Body of pancreas (tissue), 4 donors: ENCODE measurements at regions not wholly inside any gene's neighbourhood (a gene's known extent, or its start where the extent isn't known, plus 50 kb on each side); places are given as distances from the start of the nearest gene placed in this dataset.
A peak's percentile ranks its signal among the peaks of the same experiment; 100 is the strongest.

Experiments used
- ATAC-seq: fragments of 150-250 bp; one replicate; pipeline ENCODE4 v1.9.1; 2016
- DNase-seq, 4 donors: peaks; one replicate each; pipeline ENCODE4 v3.0.0-alpha.2; 2019
- H3K27ac ChIP-seq, 4 donors: fragments of 200-600 bp; sonication (generic); 1 replicate in 3 of 4; 2 replicates in 1 of 4; pipeline versions ENCODE4 v1.5.1 to v1.6.1; 2016 to 2019; ENCODE audit warnings: mild to moderate bottlenecking in 1 of 4, mixed read lengths in 1 of 4, moderate library complexity in 1 of 4
- H3K27me3 ChIP-seq, 2 donors: fragments of 200-600 bp; sonication (generic); one replicate each; pipeline ENCODE4 v1.6.0; 2016; ENCODE audit warnings: mild to moderate bottlenecking in 1 of 2
- H3K36me3 ChIP-seq, 2 donors: fragments of 200-600 bp; sonication (generic); replicated peaks in 1 of 2; 2 replicates each; pipeline ENCODE4 v1.5.1; 2016; ENCODE audit warnings: low read depth in 2 of 2; ENCODE audit not compliant: insufficient read depth in 1 of 2
- H3K4me1 ChIP-seq: fragments of 200-600 bp; sonication (generic); one replicate; pipeline ENCODE4 v1.6.0; 2016
- H3K4me3 ChIP-seq, 2 donors: fragments of 200-600 bp; sonication (generic); 1 replicate in 1 of 2; 2 replicates in 1 of 2; pipeline ENCODE4 v1.5.1; 2016 to 2019
- H3K9me3 ChIP-seq, 3 donors: fragments of 200-600 bp; sonication (generic); 1 replicate in 2 of 3; 2 replicates in 1 of 3; pipeline ENCODE4 v1.5.1; 2016
- CTCF ChIP-seq, 7 experiments: fragments of 450-650 bp in 4 of 7; fragments of 200-600 bp in 3 of 7; sonication (generic) in 3 of 7; IDR thresholded peaks; one replicate each; pipeline ENCODE4 v1.5.1; 2016 to 2019; ENCODE audit warnings: antibody characterized with exemption in 7 of 7
- POLR2A ChIP-seq, 3 donors: fragments of 450-650 bp; IDR thresholded peaks; one replicate each; pipeline ENCODE4 v1.6.1; 2016; ENCODE audit warnings: antibody characterized with exemption in 3 of 3, mild to moderate bottlenecking in 2 of 3
- WGBS, 2 donors: methylation state at CpG; one replicate each; pipeline ENCODE4 v1.1.5; 2017; 5-methylcytosine and 5-hydroxymethylcytosine counted together
- intact Hi-C: fragments of 100-400 bp; cut with DNase I; formaldehyde crosslinking; loops from one replicate; pipeline ENCODE4 v1.15.1; 2023

- H3K27me3 ChIP-seq = no peaks in the 10 kb centered on the region
- no peak overlapping the region for H3K27ac ChIP-seq
- 45 to 64% methylated on average over 1 of the region's 1 CpG for WGBS, 2 donors
- TF ChIP-seq POLR2A (IDR thresholded peaks at IDR 0.05) (no peak), CTCF (IDR thresholded peaks at IDR 0.05) (no peak)
- H3K4me1 ChIP-seq = no peaks in the 10 kb centered on the region
- intact Hi-C loops = no loop called here
- H3K9me3 ChIP-seq = no peaks in the 10 kb centered on the region
- H3K4me3 ChIP-seq = no peak overlapping the region
- no peak for DNase-seq
- no peak for ATAC-seq
- no peaks in the 10 kb centered on the region for H3K36me3 ChIP-seq
Measured at GRCh38 chr2:179349670-179350303, 85.2 kb upstream of the SESTD1 start.

DNA sequence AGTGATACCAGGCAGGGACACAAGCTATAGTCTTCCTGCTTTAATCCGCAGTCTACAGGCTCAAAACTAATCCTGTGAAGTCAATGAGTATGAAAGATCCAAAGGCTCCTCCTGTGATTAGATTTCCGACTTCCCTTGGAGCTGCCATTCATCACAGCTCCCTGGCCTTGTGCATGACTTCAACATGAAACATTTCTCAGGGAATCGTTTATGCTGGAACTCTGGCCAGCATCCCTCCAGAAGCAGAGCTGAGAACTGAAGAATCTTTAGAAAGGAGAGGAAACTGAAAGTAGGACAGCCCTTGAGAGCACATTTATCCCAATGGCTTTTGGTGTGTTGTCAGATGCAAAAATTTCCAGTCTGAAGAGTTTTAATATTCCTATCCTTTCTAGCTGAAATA lies 84.3 kb upstream of the SESTD1 start:
- 57 to 72% methylated on average over 3 of the region's 3 CpGs for WGBS, 2 donors
- Histone ChIP-seq H3K36me3 (no peaks in the 10 kb centered on the region), H3K27ac (no peak overlapping the region), H3K4me3 (no peak overlapping the region), H3K4me1 (no peaks in the 10 kb centered on the region), H3K9me3 (no peaks in the 10 kb centered on the region), H3K27me3 (no peaks in the 10 kb centered on the region)
- intact Hi-C loops = no loop called here
- TF ChIP-seq CTCF (IDR thresholded peaks at IDR 0.05) (no peak), POLR2A (IDR thresholded peaks at IDR 0.05) (no peak)
- no peak for DNase-seq
- ATAC-seq = no peak

DNA sequence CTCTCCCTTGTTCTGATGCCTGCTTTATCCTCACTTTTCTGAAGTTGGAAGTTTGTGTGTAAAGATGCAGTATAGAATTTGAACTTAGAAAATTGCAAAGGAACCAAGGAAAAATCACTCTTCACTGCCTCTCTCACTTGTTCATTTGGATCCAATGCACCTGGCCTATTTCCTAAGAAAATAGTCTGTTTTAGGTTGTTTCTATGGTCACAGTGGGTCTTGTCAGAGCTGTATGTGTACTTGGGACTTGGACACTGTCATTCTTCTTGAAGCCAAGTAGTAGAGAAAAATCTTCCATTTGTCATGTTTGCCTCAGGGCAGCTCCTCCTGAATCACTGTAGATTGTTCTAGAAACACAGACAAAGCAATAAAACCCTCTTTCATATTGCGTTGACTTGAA lies 80.3 kb upstream of the SESTD1 start:
- intact Hi-C loops = no loop called here
- 90 to 91% methylated on average over 1 of the region's 1 CpG for WGBS, 2 donors
- ATAC-seq = no peak

GRCh38 chr2:179344280-179344964 lies 79.8 kb upstream of the SESTD1 start:
- ATAC-seq = peak; percentile 44
- Histone ChIP-seq H3K4me3 (no peak overlapping the region), H3K27ac (no peak overlapping the region), H3K36me3 (no peaks in the 10 kb centered on the region), H3K27me3 (no peaks in the 10 kb centered on the region), H3K4me1 (peaks cover 10% of the 10 kb centered on the region), H3K9me3 (no peaks in the 10 kb centered on the region)
- TF ChIP-seq POLR2A (IDR thresholded peaks at IDR 0.05) = no peak
- TF ChIP-seq CTCF (IDR thresholded peaks at IDR 0.05) = no peak
- intact Hi-C loops = no loop called here
- 39 to 54% methylated on average over 4 of the region's 4 CpGs for WGBS, 2 donors
- no peak for DNase-seq

More for the DNA sequence above, 80.3 kb upstream of the SESTD1 start:
- Histone ChIP-seq H3K4me3 (no peak overlapping the region), H3K27ac (no peak overlapping the region), H3K9me3 (no peaks in the 10 kb centered on the region), H3K27me3 (no peaks in the 10 kb centered on the region), H3K4me1 (peaks cover 10% of the 10 kb centered on the region), H3K36me3 (no peaks in the 10 kb centered on the region)
- no peak for TF ChIP-seq CTCF (IDR thresholded peaks at IDR 0.05)
- no peak for TF ChIP-seq POLR2A (IDR thresholded peaks at IDR 0.05)
- DNase-seq = no peak

DNA sequence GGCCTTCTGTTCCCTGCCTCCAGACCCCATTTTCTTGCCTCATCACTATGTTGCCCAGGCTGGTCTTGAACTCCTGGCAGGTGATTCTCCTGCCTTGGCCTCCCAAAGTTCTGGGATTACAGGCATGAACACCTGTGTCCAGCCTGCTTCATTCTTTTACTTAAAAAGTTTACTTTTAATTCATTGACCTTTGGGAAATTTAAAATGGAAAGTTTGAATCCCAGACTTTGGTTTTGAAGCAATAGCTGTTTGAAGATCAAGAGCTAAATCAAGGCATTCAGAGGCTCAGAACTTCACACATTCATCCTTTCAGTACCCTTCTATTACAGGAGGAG lies 79.3 kb upstream of the SESTD1 start:
- no peak for DNase-seq
- intact Hi-C loops = no loop called here
- TF ChIP-seq CTCF (IDR thresholded peaks at IDR 0.05) (no peak), POLR2A (IDR thresholded peaks at IDR 0.05) (no peak)
- no peaks in the 10 kb centered on the region for H3K36me3 ChIP-seq
- no peaks in the 10 kb centered on the region for H3K9me3 ChIP-seq
- H3K27ac ChIP-seq = no peak overlapping the region
- ATAC-seq = no peak
- H3K27me3 ChIP-seq = no peaks in the 10 kb centered on the region
- peaks cover 10% of the 10 kb centered on the region for H3K4me1 ChIP-seq
- no peak overlapping the region for H3K4me3 ChIP-seq
